ENCODE measurements at regions not wholly inside any gene's neighbourhood (a gene's known extent, or its start where the extent isn't known, plus 50 kb on each side); places are given as distances from the start of the nearest gene placed in this dataset.

DNA sequence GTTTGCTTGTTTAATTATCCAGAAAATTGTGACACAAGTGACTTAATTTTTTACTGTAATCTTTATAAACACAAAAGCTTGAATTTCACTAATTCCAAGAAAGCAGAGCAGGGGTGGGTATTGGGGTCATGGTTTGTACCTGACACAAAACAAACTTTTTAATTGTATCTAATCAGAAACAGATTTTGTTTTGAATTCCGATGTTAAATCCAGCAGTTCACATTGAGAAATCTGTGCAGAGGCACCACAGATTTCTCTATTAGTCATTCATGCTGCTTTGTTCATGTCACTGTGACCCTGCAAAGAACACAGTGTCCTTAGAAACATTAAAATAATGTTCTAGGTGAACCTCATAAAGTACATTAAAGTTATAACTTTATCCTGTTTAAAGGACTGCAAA, 443.4 kb downstream of the NYAP2 start (continued):
- TF ChIP-seq, protein P1, sequence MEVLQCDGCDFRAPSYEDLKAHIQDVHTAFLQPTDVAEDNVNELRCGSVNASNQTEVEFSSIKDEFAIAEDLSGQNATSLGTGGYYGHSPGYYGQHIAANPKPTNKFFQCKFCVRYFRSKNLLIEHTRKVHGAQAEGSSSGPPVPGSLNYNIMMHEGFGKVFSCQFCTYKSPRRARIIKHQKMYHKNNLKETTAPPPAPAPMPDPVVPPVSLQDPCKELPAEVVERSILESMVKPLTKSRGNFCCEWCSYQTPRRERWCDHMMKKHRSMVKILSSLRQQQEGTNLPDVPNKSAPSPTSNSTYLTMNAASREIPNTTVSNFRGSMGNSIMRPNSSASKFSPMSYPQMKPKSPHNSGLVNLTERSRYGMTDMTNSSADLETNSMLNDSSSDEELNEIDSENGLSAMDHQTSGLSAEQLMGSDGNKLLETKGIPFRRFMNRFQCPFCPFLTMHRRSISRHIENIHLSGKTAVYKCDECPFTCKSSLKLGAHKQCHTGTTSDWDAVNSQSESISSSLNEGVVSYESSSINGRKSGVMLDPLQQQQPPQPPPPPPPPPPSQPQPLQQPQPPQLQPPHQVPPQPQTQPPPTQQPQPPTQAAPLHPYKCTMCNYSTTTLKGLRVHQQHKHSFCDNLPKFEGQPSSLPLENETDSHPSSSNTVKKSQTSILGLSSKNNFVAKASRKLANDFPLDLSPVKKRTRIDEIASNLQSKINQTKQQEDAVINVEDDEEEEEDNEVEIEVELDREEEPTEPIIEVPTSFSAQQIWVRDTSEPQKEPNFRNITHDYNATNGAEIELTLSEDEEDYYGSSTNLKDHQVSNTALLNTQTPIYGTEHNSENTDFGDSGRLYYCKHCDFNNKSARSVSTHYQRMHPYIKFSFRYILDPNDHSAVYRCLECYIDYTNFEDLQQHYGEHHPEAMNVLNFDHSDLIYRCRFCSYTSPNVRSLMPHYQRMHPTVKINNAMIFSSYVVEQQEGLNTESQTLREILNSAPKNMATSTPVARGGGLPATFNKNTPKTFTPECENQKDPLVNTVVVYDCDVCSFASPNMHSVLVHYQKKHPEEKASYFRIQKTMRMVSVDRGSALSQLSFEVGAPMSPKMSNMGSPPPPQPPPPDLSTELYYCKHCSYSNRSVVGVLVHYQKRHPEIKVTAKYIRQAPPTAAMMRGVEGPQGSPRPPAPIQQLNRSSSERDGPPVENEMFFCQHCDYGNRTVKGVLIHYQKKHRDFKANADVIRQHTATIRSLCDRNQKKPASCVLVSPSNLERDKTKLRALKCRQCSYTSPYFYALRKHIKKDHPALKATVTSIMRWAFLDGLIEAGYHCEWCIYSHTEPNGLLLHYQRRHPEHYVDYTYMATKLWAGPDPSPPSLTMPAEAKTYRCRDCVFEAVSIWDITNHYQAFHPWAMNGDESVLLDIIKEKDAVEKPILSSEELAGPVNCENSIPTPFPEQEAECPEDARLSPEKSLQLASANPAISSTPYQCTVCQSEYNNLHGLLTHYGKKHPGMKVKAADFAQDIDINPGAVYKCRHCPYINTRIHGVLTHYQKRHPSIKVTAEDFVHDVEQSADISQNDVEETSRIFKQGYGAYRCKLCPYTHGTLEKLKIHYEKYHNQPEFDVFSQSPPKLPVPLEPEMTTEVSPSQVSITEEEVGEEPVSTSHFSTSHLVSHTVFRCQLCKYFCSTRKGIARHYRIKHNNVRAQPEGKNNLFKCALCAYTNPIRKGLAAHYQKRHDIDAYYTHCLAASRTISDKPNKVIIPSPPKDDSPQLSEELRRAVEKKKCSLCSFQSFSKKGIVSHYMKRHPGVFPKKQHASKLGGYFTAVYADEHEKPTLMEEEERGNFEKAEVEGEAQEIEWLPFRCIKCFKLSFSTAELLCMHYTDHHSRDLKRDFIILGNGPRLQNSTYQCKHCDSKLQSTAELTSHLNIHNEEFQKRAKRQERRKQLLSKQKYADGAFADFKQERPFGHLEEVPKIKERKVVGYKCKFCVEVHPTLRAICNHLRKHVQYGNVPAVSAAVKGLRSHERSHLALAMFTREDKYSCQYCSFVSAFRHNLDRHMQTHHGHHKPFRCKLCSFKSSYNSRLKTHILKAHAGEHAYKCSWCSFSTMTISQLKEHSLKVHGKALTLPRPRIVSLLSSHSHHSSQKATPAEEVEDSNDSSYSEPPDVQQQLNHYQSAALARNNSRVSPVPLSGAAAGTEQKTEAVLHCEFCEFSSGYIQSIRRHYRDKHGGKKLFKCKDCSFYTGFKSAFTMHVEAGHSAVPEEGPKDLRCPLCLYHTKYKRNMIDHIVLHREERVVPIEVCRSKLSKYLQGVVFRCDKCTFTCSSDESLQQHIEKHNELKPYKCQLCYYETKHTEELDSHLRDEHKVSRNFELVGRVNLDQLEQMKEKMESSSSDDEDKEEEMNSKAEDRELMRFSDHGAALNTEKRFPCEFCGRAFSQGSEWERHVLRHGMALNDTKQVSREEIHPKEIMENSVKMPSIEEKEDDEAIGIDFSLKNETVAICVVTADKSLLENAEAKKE (CRISPR knock-in tag; IDR thresholded peaks at IDR 0.05), result no peak

DNA sequence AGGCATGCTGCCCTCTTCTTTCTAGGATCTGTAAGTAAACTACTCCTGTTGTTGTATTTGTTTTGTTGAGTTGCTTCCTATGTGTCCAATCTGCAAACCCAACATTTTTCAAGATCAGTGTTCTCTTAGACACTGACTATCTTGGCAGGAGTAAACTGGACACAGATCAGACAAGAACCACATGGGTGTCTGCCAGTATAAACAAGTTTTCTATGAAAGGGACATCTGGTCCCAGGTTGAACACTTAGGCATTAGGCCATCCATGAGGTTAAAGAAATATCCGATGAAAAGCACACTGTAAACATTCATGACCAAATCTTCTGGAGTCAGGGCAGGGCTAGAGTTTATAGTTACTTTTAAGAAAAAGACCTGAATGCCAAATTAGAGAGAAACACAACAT, 441.8 kb downstream of the NYAP2 start:
- no peaks in the 10 kb centered on the region for H3K9me3 Mint-ChIP-seq
- Histone ChIP-seq H3K79me2 (replicated peaks; ENCODE audit: insufficient read depth) (no peaks in the 10 kb centered on the region), H3F3A (replicated peaks; ENCODE audit: low read depth) (no peaks in the 10 kb centered on the region), H3K4me1 (ENCODE audit: insufficient read depth) (no peaks in the 10 kb centered on the region), H3K27ac (ENCODE audit: low read depth) (no peak overlapping the region), H2AFZ (no peak overlapping the region), H3K27me3 (ENCODE audit: insufficient read depth) (no peaks in the 10 kb centered on the region), H4K20me1 (replicated peaks; ENCODE audit: insufficient read depth) (no peaks in the 10 kb centered on the region), H3K36me3 (ENCODE audit: insufficient read depth) (no peaks in the 10 kb centered on the region), H3K4me3 (no peak overlapping the region), H3K4me2 (no peak overlapping the region), H3K9me2 (ENCODE audit: insufficient read depth) (no peaks in the 10 kb centered on the region)
- H3K27me3 Mint-ChIP-seq (ENCODE audit: insufficient read depth, low read depth, poor library complexity), result no peaks in the 10 kb centered on the region
- no peak for DNase-seq (ENCODE audit: low spot score)
- H3K4me1 Mint-ChIP-seq, result no peaks in the 10 kb centered on the region
- H3K4me3 Mint-ChIP-seq, result no peak overlapping the region
- ATAC-seq, result no peak
- no peak overlapping the region for H3K27ac Mint-ChIP-seq
- H3K36me3 Mint-ChIP-seq (ENCODE audit: low read depth), result no peaks in the 10 kb centered on the region
- TF ChIP-seq JUNB (IDR thresholded peaks at IDR 0.05; ENCODE audit: unreplicated experiment) (no peak), CTCF (conservative IDR thresholded peaks at IDR 0.05; ENCODE audit: low read depth in 2 of 2) (no peak), POLR2AphosphoS5 (IDR thresholded peaks at IDR 0.05; ENCODE audit: low read depth) (no peak), ETS1 (IDR thresholded peaks at IDR 0.05) (no peak)
- TF ChIP-seq, protein P2, sequence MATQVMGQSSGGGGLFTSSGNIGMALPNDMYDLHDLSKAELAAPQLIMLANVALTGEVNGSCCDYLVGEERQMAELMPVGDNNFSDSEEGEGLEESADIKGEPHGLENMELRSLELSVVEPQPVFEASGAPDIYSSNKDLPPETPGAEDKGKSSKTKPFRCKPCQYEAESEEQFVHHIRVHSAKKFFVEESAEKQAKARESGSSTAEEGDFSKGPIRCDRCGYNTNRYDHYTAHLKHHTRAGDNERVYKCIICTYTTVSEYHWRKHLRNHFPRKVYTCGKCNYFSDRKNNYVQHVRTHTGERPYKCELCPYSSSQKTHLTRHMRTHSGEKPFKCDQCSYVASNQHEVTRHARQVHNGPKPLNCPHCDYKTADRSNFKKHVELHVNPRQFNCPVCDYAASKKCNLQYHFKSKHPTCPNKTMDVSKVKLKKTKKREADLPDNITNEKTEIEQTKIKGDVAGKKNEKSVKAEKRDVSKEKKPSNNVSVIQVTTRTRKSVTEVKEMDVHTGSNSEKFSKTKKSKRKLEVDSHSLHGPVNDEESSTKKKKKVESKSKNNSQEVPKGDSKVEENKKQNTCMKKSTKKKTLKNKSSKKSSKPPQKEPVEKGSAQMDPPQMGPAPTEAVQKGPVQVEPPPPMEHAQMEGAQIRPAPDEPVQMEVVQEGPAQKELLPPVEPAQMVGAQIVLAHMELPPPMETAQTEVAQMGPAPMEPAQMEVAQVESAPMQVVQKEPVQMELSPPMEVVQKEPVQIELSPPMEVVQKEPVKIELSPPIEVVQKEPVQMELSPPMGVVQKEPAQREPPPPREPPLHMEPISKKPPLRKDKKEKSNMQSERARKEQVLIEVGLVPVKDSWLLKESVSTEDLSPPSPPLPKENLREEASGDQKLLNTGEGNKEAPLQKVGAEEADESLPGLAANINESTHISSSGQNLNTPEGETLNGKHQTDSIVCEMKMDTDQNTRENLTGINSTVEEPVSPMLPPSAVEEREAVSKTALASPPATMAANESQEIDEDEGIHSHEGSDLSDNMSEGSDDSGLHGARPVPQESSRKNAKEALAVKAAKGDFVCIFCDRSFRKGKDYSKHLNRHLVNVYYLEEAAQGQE (IDR thresholded peaks at IDR 0.05; ENCODE audit: unreplicated experiment), result no peak
